HG02610 (cell line): ENCODE measurements at regions not wholly inside any gene's neighbourhood (a gene's known extent, or its start where the extent isn't known, plus 50 kb on each side); places are given as distances from the start of the nearest gene placed in this dataset.

Experiments
- ATAC-seq: cut with Tn5 transposase; IDR thresholded peaks from one replicate; pipeline ENCODE4 v1.9.1; 2021; ENCODE audit warnings: mild to moderate bottlenecking, moderate library complexity; ENCODE audit not compliant: unreplicated experiment

GRCh38 chr6:12504325-12504966 is 212.1 kb upstream of the PHACTR1 start:
- ATAC-seq, result no peak

- no peak for ATAC-seq
Measured at GRCh38 chr6:12505486-12505885, 211.1 kb upstream of the PHACTR1 start.

DNA sequence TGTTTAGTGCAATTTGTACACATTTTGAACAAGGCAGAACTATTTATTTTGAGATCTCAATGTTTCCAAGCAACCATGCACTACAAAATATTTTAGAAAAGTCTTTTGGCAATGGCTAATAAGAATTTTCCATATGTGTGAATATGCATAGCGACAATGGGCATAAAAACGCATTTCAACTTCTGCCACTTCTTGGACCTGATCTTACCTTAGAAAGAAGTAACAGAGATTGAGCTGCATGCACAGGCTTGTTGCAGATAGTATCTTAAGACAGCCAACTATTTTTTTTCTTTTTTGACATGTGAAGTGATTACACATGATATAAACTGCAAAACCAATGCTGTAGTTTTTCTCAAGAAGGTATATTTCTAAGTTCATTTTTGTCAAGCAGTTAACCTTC is 210.4 kb upstream of the PHACTR1 start:
- ATAC-seq, result no peak

- no peak for ATAC-seq
Measured at GRCh38 chr6:12507636-12508035, 208.9 kb upstream of the PHACTR1 start.

DNA sequence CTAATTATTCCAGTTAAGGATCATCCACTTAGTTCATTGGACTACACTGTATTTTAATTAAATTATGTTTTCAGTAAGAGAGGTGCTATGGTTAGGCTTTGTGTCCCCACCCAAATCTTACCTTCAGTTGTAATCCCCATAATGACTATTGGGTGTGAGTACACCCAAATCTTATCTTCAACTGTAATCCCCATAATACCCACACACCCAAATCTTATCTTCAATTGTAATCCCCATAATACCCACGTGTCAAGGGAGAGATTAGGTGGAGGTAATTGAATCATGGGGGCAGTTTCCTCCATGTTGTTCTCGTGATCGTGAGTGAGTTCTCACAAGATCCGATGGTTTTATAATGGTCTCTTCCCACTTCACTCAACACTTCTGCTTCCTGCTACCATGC is 208.0 kb upstream of the PHACTR1 start:
- no peak for ATAC-seq

DNA sequence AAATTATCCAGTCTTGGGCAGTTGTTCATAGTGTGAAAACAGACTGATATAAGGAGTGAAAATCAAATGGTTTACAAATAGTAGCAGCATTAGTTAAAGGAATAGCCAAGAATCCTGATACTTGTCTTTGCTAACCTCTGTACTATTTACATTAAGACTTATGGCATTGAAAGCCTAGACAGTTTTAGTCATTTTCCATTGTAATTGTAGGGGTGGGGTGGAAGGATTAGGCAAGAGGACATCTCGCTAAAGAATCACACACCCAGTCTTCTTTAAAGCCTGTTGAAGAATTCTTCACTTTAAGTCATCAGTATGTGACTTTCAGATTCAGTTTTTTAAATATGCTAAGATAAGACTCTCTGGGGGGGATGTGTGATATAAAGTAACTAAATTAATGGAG is 207.5 kb upstream of the PHACTR1 start:
- ATAC-seq, result no peak

GRCh38 chr6:12516070-12516469 is 200.5 kb upstream of the PHACTR1 start:
- ATAC-seq, result no peak

- ATAC-seq, result no peak
Measured at GRCh38 chr6:12522347-12522746, 194.2 kb upstream of the PHACTR1 start.

DNA sequence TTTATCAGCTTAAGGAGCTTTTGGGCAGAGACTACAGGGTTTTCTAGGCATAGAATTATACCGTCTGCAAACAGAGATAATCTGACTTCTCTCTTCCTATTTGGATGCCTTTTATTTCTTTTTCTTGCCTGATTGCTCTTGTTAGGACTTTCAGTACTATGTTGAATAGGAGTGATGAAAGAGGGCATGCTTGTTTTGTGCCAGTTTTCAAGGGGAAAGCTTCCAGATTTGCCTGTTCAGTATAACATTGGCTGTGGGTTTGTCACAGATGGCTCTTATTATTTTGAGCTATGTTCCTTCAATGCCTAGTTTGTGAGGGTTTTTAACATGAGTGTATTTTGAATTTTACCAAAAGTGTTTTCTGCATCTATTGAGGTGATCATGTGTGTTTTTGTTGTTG is 192.8 kb upstream of the PHACTR1 start:
- no peak for ATAC-seq

DNA sequence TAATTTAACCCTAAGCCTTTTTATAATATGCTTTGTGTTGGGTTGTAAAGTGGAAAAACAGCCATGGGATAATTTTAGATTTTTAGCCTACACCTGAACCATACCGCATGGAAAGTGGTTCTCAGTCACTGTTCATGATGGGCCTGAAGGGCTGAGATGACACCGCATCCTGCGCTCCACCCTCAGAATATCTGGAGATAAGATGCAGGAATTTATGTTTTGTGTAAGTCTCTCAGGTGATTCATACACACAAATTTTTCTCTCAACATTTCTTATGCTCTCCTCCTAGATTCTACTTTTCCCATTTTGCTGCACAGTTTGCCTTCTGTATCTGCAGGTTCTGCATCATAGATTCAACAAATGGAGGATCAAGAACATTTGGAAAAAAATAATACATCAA is 191.3 kb upstream of the PHACTR1 start:
- ATAC-seq, result no peak

GRCh38 chr6:12527339-12527738 is 189.2 kb upstream of the PHACTR1 start:
- ATAC-seq, result no peak

DNA sequence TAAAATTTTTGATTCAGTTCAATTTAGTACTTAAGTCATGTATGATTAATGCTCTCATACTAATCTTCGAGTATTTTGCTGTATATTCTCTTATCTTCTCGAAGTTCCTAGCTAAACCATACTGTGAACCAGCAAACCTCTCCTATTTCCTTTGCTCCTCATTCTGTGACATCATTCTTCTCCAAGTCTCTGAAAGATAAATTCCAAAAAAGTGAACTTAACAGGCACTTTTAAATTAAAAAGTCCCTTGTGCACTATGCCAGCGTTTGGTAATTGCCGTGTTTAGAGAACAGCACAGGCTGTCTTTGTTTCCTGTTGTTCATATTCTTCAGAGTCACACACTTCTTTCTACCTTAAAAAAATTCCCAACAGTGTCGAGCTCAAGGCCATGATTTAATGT is 188.4 kb upstream of the PHACTR1 start:
- no peak for ATAC-seq

DNA sequence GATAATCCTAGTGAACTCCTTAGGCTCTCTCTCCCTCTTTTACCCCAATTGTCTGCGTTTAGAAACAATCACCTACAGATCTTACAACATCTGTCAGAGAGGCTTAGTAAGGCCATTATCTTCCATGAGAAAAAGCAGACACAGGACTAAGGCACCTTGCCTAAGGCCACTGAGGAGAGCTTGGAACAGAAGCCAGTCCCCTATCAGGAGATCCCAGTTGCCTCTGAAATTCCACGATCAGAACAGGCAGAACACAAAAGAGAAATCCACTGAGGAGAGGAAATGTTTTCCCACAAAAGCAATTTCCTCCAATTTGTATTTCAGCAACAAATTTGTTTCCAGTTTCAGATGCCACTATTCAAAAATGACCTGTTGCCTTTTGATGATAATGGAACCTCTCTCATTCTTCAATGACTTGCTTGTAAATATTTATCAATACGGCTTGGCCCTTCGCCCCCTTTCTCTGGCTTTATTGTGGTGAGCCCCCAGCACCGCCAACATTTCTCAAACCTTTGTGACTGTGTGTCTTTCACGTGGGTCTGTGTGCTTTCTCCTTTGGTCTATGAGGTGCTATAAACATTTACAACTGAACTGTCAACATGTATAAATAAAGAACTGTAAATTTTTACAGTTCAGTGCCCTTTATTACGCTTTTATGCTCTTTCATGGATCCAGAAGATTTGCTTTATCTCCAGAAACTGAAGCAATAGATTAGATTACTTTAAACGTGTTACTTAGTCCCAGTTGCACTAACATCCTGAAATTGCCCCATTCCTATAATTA is 187.8 kb upstream of the PHACTR1 start:
- no peak for ATAC-seq

- no peak for ATAC-seq
Measured at GRCh38 chr6:12529364-12530019, 187.1 kb upstream of the PHACTR1 start.

GRCh38 chr6:12530345-12530744 is 186.2 kb upstream of the PHACTR1 start:
- ATAC-seq, result no peak

- no peak for ATAC-seq
Measured at GRCh38 chr6:12533586-12533985, 183.0 kb upstream of the PHACTR1 start.

GRCh38 chr6:12534069-12534853 is 182.3 kb upstream of the PHACTR1 start:
- ATAC-seq, result no peak

DNA sequence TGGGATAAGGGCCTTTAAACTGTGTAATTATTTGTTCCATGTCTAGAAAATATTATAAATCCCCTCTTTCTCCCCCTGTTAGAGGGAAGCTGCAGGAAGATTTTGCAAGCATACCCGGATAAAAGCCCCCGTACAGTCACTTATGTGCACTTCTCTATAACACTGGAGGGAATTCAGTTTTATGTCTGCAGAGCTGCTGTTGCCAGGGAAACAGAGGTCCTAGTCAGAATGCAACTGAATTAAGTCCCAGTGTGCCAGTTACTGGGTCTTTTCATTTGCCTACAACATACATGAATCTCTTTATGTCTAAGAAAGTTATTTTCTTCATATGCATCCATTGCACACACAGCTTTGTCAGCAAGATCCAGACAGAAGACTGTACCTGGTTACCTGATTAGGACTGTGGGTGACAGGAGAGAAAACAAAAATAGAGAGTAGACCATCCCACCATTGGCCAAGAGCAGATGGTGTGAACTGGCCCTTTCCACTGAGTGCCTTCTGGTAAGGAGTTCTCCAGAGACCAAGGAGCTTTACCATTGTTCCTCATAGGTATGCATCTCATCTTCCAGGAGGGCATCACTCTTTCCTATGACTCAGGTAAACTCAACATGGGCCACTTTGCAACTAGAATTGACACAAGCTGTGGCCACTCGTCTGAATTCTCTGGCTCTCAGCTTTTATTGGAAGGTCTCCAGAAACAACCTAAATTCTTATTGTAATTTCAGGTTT is 180.8 kb upstream of the PHACTR1 start:
- no peak for ATAC-seq

- no peak for ATAC-seq
Measured at GRCh38 chr6:12536416-12536815, 180.2 kb upstream of the PHACTR1 start.

DNA sequence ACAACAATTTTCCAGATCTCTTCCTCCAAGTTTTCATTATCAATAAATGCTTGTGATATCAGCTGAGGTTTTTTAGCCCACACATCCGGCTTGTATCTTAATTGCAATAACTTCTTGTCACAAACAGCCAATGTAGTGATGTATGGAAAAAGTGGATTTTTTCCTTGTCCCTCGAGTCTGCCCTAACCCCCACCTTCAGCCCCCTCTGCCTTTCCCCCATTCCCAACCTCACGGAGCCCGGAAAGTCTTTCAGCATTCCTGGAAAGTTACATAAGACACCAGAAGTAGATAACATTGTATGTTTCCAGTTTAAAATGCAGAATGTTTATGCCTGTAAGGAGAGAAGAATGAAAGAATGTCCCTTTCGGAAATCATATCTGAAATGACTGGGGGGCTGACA is 179.2 kb upstream of the PHACTR1 start:
- ATAC-seq, result no peak

DNA sequence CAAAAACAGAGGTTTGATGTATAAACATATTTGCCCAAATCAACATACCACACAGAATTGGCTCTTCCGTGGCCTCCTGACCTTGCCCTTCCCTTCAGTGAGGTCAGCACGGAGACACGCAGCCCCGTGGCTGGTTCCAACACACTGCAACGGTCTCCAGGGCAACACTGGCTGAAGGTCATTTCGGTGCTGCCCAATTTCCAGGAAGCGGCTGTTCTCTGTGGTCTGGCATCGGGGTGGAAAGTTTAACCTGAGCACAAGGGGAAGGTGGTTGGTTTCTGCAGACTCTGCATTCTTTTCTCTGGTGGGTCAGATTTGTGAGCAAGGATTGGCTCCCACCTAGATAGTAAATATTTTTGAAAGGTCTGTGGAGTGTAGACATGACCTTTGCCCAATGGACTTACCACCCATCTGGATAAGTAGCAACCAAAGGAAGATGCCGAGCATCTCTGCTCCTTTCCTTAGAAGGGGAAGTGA is 177.6 kb upstream of the PHACTR1 start:
- no peak for ATAC-seq
